Esophagus muscularis mucosa (tissue), 4 donors: ENCODE measurements at regions not wholly inside any gene's neighbourhood (a gene's known extent, or its start where the extent isn't known, plus 50 kb on each side); places are given as distances from the start of the nearest gene placed in this dataset.

Experiments used
- DNase-seq: peaks from one replicate; pipeline ENCODE4 v3.0.0-alpha.2; 2017; ENCODE audit errors: extremely low spot score
- H3K27ac ChIP-seq, 4 donors: fragments of 200-600 bp; sonication (generic); replicated peaks in 1 of 4; 1 replicate in 3 of 4; 2 replicates in 1 of 4; pipeline ENCODE4 v1.5.1; 2016 to 2019; ENCODE audit warnings: mild to moderate bottlenecking in 1 of 4
- H3K27me3 ChIP-seq, 4 donors: fragments of 200-600 bp; sonication (generic); one replicate each; pipeline versions ENCODE4 v1.5.1 to v1.6.0; 2016 to 2019
- H3K36me3 ChIP-seq, 4 donors: fragments of 200-600 bp; sonication (generic); one replicate each; pipeline ENCODE4 v1.5.1; 2016 to 2019
- H3K4me1 ChIP-seq, 4 donors: fragments of 200-600 bp; sonication (generic); one replicate each; pipeline ENCODE4 v1.5.1; 2016 to 2019
- H3K4me3 ChIP-seq, 4 donors: fragments of 200-600 bp; sonication (generic); 1 replicate in 2 of 4; 2 replicates in 2 of 4; pipeline ENCODE4 v1.5.1; 2016 to 2019; ENCODE audit warnings: mild to moderate bottlenecking in 4 of 4, moderate library complexity in 1 of 4
- H3K9me3 ChIP-seq, 4 donors: fragments of 200-600 bp; sonication (generic); 1 replicate in 3 of 4; 2 replicates in 1 of 4; pipeline ENCODE4 v1.5.1; 2016 to 2019
- EP300 ChIP-seq: sonication (generic); formaldehyde crosslinking; IDR thresholded peaks from one replicate; pipeline ENCODE4 v1.6.1; 2017; ENCODE audit warnings: antibody characterized with exemption
- POLR2A ChIP-seq: fragments of 450-650 bp; IDR thresholded peaks from one replicate; pipeline ENCODE4 v1.6.1; 2017; ENCODE audit warnings: antibody characterized with exemption, moderate library complexity, mild to moderate bottlenecking, low read depth
- POLR2AphosphoS5 ChIP-seq, 2 donors: sonication (generic); formaldehyde crosslinking; IDR thresholded peaks; one replicate each; pipeline ENCODE4 v1.6.1; 2017; ENCODE audit warnings: antibody characterized with exemption in 2 of 2
- WGBS: methylation state at CpG from one replicate; pipeline ENCODE4 v1.1.5; 2018; 5-methylcytosine and 5-hydroxymethylcytosine counted together
- intact Hi-C: fragments of 100-400 bp; cut with DNase I; formaldehyde crosslinking; loops from one replicate; pipeline ENCODE4 v1.15.1; 2023
- TF ChIP-seq, protein P1 (sequence below), 3 experiments: fragments of 200-600 bp in 2 of 3; fragments of 450-650 bp in 1 of 3; sonication (generic) in 2 of 3; IDR thresholded peaks; one replicate each; pipeline ENCODE4 v1.5.1; 2017 to 2019; ENCODE audit warnings: antibody characterized with exemption in 3 of 3, mild to moderate bottlenecking in 2 of 3, moderate library complexity in 1 of 3

GRCh38 chr12:91261820-91262676 is 79.4 kb upstream of the DCN start:
- no peak overlapping the region for H3K27ac ChIP-seq
- H3K27me3 ChIP-seq = no peaks in the 10 kb centered on the region
- H3K9me3 ChIP-seq = no peaks in the 10 kb centered on the region
- 84% methylated on average over 3 of the region's 3 CpGs for WGBS
- H3K36me3 ChIP-seq = no peaks in the 10 kb centered on the region
- H3K4me3 ChIP-seq = no peak overlapping the region
- DNase-seq = no peak
- H3K4me1 ChIP-seq = no peaks in the 10 kb centered on the region
- intact Hi-C loops = no loop called here
- no peak for TF ChIP-seq POLR2AphosphoS5 (IDR thresholded peaks at IDR 0.05)
- TF ChIP-seq POLR2A = no peak
- TF ChIP-seq, protein P1, sequence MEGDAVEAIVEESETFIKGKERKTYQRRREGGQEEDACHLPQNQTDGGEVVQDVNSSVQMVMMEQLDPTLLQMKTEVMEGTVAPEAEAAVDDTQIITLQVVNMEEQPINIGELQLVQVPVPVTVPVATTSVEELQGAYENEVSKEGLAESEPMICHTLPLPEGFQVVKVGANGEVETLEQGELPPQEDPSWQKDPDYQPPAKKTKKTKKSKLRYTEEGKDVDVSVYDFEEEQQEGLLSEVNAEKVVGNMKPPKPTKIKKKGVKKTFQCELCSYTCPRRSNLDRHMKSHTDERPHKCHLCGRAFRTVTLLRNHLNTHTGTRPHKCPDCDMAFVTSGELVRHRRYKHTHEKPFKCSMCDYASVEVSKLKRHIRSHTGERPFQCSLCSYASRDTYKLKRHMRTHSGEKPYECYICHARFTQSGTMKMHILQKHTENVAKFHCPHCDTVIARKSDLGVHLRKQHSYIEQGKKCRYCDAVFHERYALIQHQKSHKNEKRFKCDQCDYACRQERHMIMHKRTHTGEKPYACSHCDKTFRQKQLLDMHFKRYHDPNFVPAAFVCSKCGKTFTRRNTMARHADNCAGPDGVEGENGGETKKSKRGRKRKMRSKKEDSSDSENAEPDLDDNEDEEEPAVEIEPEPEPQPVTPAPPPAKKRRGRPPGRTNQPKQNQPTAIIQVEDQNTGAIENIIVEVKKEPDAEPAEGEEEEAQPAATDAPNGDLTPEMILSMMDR (IDR thresholded peaks at IDR 0.05) = no peak
- no peak for TF ChIP-seq EP300

- TF ChIP-seq POLR2A = no peak
- no peak for TF ChIP-seq POLR2AphosphoS5 (IDR thresholded peaks at IDR 0.05)
- no peak for TF ChIP-seq EP300
- TF ChIP-seq, protein P1 (IDR thresholded peaks at IDR 0.05) = no peak
- Histone ChIP-seq H3K27me3 (no peaks in the 10 kb centered on the region), H3K9me3 (no peaks in the 10 kb centered on the region), H3K4me3 (no peak overlapping the region), H3K27ac (no peak overlapping the region), H3K4me1 (no peaks in the 10 kb centered on the region), H3K36me3 (no peaks in the 10 kb centered on the region)
- intact Hi-C loops = no loop called here
- WGBS = 62% methylated on average over 5 of the region's 5 CpGs
- DNase-seq = no peak
Observed at GRCh38 chr12:91256411-91256810, 73.8 kb upstream of the DCN start.

- no peak overlapping the region for H3K4me3 ChIP-seq
- H3K36me3 ChIP-seq = no peaks in the 10 kb centered on the region
- TF ChIP-seq POLR2A = no peak
- no peak for TF ChIP-seq POLR2AphosphoS5 (IDR thresholded peaks at IDR 0.05)
- TF ChIP-seq, protein P1 (IDR thresholded peaks at IDR 0.05) = no peak
- TF ChIP-seq EP300 = no peak
- H3K27ac ChIP-seq = no peak overlapping the region
- no peaks in the 10 kb centered on the region for H3K9me3 ChIP-seq
- intact Hi-C loops = no loop called here
- 71% methylated on average over 3 of the region's 3 CpGs for WGBS
- peaks cover 0 to 7% (median 3%) of the 10 kb centered on the region in 4 donors for H3K4me1 ChIP-seq
- no peaks in the 10 kb centered on the region for H3K27me3 ChIP-seq
- no peak for DNase-seq
Observed at GRCh38 chr12:91252341-91252740, 69.7 kb upstream of the DCN start.

DNA sequence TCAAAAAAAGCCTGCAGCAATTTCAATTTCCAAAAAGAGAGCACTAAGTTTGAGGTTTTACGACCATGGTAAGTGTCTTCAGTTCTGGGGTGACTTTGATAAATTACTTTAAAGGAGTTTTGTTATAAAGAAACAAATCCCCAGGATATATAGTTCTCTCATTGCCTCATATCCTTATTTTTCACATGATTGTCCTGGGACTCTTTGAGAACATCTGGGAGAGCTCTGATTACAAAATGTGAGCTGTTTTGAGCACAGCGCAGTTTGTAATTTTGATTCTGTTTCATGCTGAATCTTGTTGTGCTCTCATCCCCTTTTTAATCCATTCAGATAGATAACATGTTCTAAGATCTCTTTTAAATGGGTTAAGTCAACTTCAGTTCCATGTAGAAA is 67.7 kb upstream of the DCN start:
- no peak for DNase-seq
- WGBS = 49% methylated on average over 2 of the region's 2 CpGs
- Histone ChIP-seq H3K4me3 (no peak overlapping the region), H3K4me1 (peaks cover 0 to 7% (median 3%) of the 10 kb centered on the region in 4 donors), H3K36me3 (no peaks in the 10 kb centered on the region), H3K27ac (peak overlapping the region; percentile 44 to 69 (median 52)), H3K9me3 (no peaks in the 10 kb centered on the region), H3K27me3 (no peaks in the 10 kb centered on the region)
- TF ChIP-seq POLR2A = no peak
- TF ChIP-seq EP300 = no peak
- no peak for TF ChIP-seq POLR2AphosphoS5 (IDR thresholded peaks at IDR 0.05)
- TF ChIP-seq, protein P1 (IDR thresholded peaks at IDR 0.05) = no peak
- intact Hi-C loops = no loop called here
